Gastrocnemius medialis (tissue), 4 donors: ENCODE measurements at regions not wholly inside any gene's neighbourhood (a gene's known extent, or its start where the extent isn't known, plus 50 kb on each side); places are given as distances from the start of the nearest gene placed in this dataset.
A peak's percentile ranks its signal among the peaks of the same experiment; 100 is the strongest.

Experiments used
- ATAC-seq, 2 donors: fragments of 150-250 bp; one replicate each; pipeline ENCODE4 v1.9.1; 2016
- DNase-seq, 2 donors: peaks; one replicate each; pipeline ENCODE4 v3.0.0-alpha.2; 2019
- H3K27ac ChIP-seq, 4 donors: fragments of 200-600 bp; sonication (generic); 1 replicate in 1 of 4; 2 replicates in 3 of 4; pipeline ENCODE4 v1.5.1; 2016 to 2018; ENCODE audit warnings: mild to moderate bottlenecking in 2 of 4, moderate library complexity in 1 of 4
- H3K27me3 ChIP-seq, 3 donors: fragments of 200-600 bp; sonication (generic) in 2 of 3; 1 replicate in 1 of 3; 2 replicates in 2 of 3; pipeline versions ENCODE4 v1.5.1 to v1.6.0; 2016 to 2019; ENCODE audit warnings: mild to moderate bottlenecking in 1 of 3, moderate library complexity in 1 of 3
- H3K36me3 ChIP-seq, 2 donors: fragments of 200-600 bp; sonication (generic) in 1 of 2; one replicate each; pipeline ENCODE4 v1.5.1; 2017 to 2018
- H3K4me1 ChIP-seq, 2 donors: fragments of 200-600 bp; sonication (generic) in 1 of 2; one replicate each; pipeline ENCODE4 v1.5.1; 2016 to 2017; ENCODE audit warnings: mild to moderate bottlenecking in 2 of 2
- H3K4me3 ChIP-seq, 4 donors: fragments of 200-600 bp; sonication (generic) in 3 of 4; 1 replicate in 1 of 4; 2 replicates in 3 of 4; pipeline ENCODE4 v1.5.1; 2016 to 2019; ENCODE audit warnings: mild to moderate bottlenecking in 2 of 4
- H3K9me3 ChIP-seq, 3 donors: fragments of 200-600 bp; sonication (generic) in 2 of 3; 1 replicate in 1 of 3; 2 replicates in 2 of 3; pipeline ENCODE4 v1.5.1; 2016 to 2019
- CTCF ChIP-seq, 5 experiments: fragments of 450-650 bp in 3 of 5; fragments of 200-600 bp in 2 of 5; sonication (generic) in 2 of 5; IDR thresholded peaks in 4 of 5; conservative IDR thresholded peaks in 1 of 5; 1 replicate in 4 of 5; 2 replicates in 1 of 5; pipeline ENCODE4 v1.5.1; 2016 to 2019; ENCODE audit warnings: antibody characterized with exemption in 5 of 5, mild to moderate bottlenecking in 3 of 5, moderate library complexity in 3 of 5
- POLR2A ChIP-seq, 2 donors: fragments of 450-650 bp; IDR thresholded peaks; one replicate each; pipeline ENCODE4 v1.6.1; 2017; ENCODE audit warnings: antibody characterized with exemption in 2 of 2, mild to moderate bottlenecking in 2 of 2, moderate library complexity in 2 of 2
- in situ Hi-C, 4 donors: fragments of 200-750 bp; cut with MboI; loops; one replicate each; pipeline versions ENCODE4 v1.15.0 to v1.8.0; 2017; ENCODE audit warnings: low sequenced_read_pairs in 4 of 4
- intact Hi-C: fragments of 100-400 bp; cut with DNase I; formaldehyde crosslinking; loops from one replicate; pipeline ENCODE4 v1.15.1; 2023; ENCODE audit warnings: low total_unique reads

GRCh38 chr10:128411643-128412042 lies 285.4 kb upstream of the MKI67 start:
- Histone ChIP-seq H3K36me3 (no peaks in the 10 kb centered on the region), H3K9me3 (no peaks in the 10 kb centered on the region), H3K4me3 (no peak overlapping the region), H3K27me3 (no peaks in the 10 kb centered on the region), H3K4me1 (no peaks in the 10 kb centered on the region), H3K27ac (no peak overlapping the region)
- TF ChIP-seq CTCF (IDR thresholded peaks at IDR 0.05 in 4 of 5, conservative IDR thresholded peaks at IDR 0.05 in 1 of 5) (no peak), POLR2A (IDR thresholded peaks at IDR 0.05) (no peak)
- DNase-seq (no peak), ATAC-seq (no peak)
- intact Hi-C loops (no loop called here), in situ Hi-C loops (no loop called here)

- DNase-seq (no peak), ATAC-seq (no peak)
- Histone ChIP-seq H3K9me3 (no peaks in the 10 kb centered on the region), H3K27ac (no peak overlapping the region), H3K27me3 (no peaks in the 10 kb centered on the region), H3K4me1 (no peaks in the 10 kb centered on the region), H3K4me3 (no peak overlapping the region), H3K36me3 (no peaks in the 10 kb centered on the region)
- intact Hi-C loops, result no loop called here
- in situ Hi-C loops, result no loop called here
- TF ChIP-seq POLR2A (IDR thresholded peaks at IDR 0.05) (no peak), CTCF (IDR thresholded peaks at IDR 0.05 in 4 of 5, conservative IDR thresholded peaks at IDR 0.05 in 1 of 5) (no peak)
Observed at GRCh38 chr10:128414568-128414967, 288.3 kb upstream of the MKI67 start.

- intact Hi-C loops, result no loop called here
- TF ChIP-seq CTCF (IDR thresholded peaks at IDR 0.05 in 4 of 5, conservative IDR thresholded peaks at IDR 0.05 in 1 of 5) (no peak), POLR2A (IDR thresholded peaks at IDR 0.05) (no peak)
- no peak for DNase-seq
- peak in 1 of 2 donors; percentile 30 for ATAC-seq
- Histone ChIP-seq H3K9me3 (no peaks in the 10 kb centered on the region), H3K27ac (no peak overlapping the region), H3K4me3 (no peak overlapping the region), H3K27me3 (no peaks in the 10 kb centered on the region), H3K36me3 (no peaks in the 10 kb centered on the region), H3K4me1 (no peaks in the 10 kb centered on the region)
- in situ Hi-C loops, result no loop called here
Observed at GRCh38 chr10:128416231-128416630, 290.0 kb upstream of the MKI67 start.

GRCh38 chr10:128417826-128418225 lies 291.6 kb upstream of the MKI67 start:
- Histone ChIP-seq H3K27ac (no peak overlapping the region), H3K36me3 (no peaks in the 10 kb centered on the region), H3K4me3 (no peak overlapping the region), H3K4me1 (no peaks in the 10 kb centered on the region), H3K9me3 (no peaks in the 10 kb centered on the region), H3K27me3 (no peaks in the 10 kb centered on the region)
- intact Hi-C loops, result no loop called here
- in situ Hi-C loops, result no loop called here
- TF ChIP-seq POLR2A (IDR thresholded peaks at IDR 0.05), result no peak
- TF ChIP-seq CTCF (IDR thresholded peaks at IDR 0.05 in 4 of 5, conservative IDR thresholded peaks at IDR 0.05 in 1 of 5), result no peak
- DNase-seq (no peak), ATAC-seq (no peak)

GRCh38 chr10:128418819-128419218 lies 292.6 kb upstream of the MKI67 start:
- Histone ChIP-seq H3K27ac (no peak overlapping the region), H3K4me3 (no peak overlapping the region), H3K36me3 (no peaks in the 10 kb centered on the region), H3K4me1 (no peaks in the 10 kb centered on the region), H3K9me3 (no peaks in the 10 kb centered on the region), H3K27me3 (no peaks in the 10 kb centered on the region)
- ATAC-seq (no peak), DNase-seq (no peak)
- in situ Hi-C loops, result no loop called here
- TF ChIP-seq CTCF (IDR thresholded peaks at IDR 0.05 in 4 of 5, conservative IDR thresholded peaks at IDR 0.05 in 1 of 5), result no peak
- TF ChIP-seq POLR2A (IDR thresholded peaks at IDR 0.05), result no peak
- intact Hi-C loops, result loop anchor here (1.0 kb wide), 1 partner anchor 95 kb away; no protein-coding TSS in a partner anchor
